HG02798 (cell line): ENCODE measurements at regions not wholly inside any gene's neighbourhood (a gene's known extent, or its start where the extent isn't known, plus 50 kb on each side); places are given as distances from the start of the nearest gene placed in this dataset.

Experiments
- ATAC-seq: cut with Tn5 transposase; IDR thresholded peaks from one replicate; pipeline ENCODE4 v1.9.1; 2021; ENCODE audit warnings: mild to moderate bottlenecking; ENCODE audit not compliant: unreplicated experiment, poor library complexity

GRCh38 chr18:29651122-29651680 lies 1391.3 kb downstream of the DSC3 start:
- no peak for ATAC-seq

GRCh38 chr18:29648891-29649290 lies 1393.7 kb downstream of the DSC3 start:
- no peak for ATAC-seq

GRCh38 chr18:29647700-29648099 lies 1394.8 kb downstream of the DSC3 start:
- ATAC-seq: no peak

GRCh38 chr18:29644276-29644675 lies 1398.3 kb downstream of the DSC3 start:
- ATAC-seq: no peak

- no peak for ATAC-seq
Observed at GRCh38 chr18:29629493-29630036, 1413.0 kb downstream of the DSC3 start.

GRCh38 chr18:29626094-29626493 lies 1416.4 kb downstream of the DSC3 start:
- ATAC-seq: no peak

GRCh38 chr18:29616867-29617266 lies 1425.7 kb downstream of the DSC3 start:
- no peak for ATAC-seq

GRCh38 chr18:29608982-29609381 lies 1432.1 kb upstream of the CDH2 start:
- ATAC-seq: no peak

GRCh38 chr18:29605365-29605764 lies 1428.4 kb upstream of the CDH2 start:
- no peak for ATAC-seq

GRCh38 chr18:29596959-29597358 lies 1420.0 kb upstream of the CDH2 start:
- no peak for ATAC-seq

GRCh38 chr18:29594493-29594892 lies 1417.6 kb upstream of the CDH2 start:
- ATAC-seq: no peak

GRCh38 chr18:29588446-29589100 lies 1411.6 kb upstream of the CDH2 start:
- ATAC-seq: no peak

GRCh38 chr18:29586210-29586609 lies 1409.3 kb upstream of the CDH2 start:
- no peak for ATAC-seq

GRCh38 chr18:29560270-29560669 lies 1383.3 kb upstream of the CDH2 start:
- ATAC-seq: no peak

GRCh38 chr18:29556070-29556469 lies 1379.1 kb upstream of the CDH2 start:
- no peak for ATAC-seq

GRCh38 chr18:29549759-29550158 lies 1372.8 kb upstream of the CDH2 start:
- ATAC-seq: no peak

GRCh38 chr18:29547626-29548025 lies 1370.7 kb upstream of the CDH2 start:
- no peak for ATAC-seq

GRCh38 chr18:29540548-29540947 lies 1363.6 kb upstream of the CDH2 start:
- ATAC-seq: no peak

GRCh38 chr18:29531746-29532145 lies 1354.8 kb upstream of the CDH2 start:
- ATAC-seq: no peak

GRCh38 chr18:29523371-29523770 lies 1346.4 kb upstream of the CDH2 start:
- ATAC-seq: no peak

- ATAC-seq: no peak
Observed at GRCh38 chr18:29512761-29513160, 1335.8 kb upstream of the CDH2 start.

GRCh38 chr18:29512203-29512602 lies 1335.3 kb upstream of the CDH2 start:
- no peak for ATAC-seq
